Activated effector memory CD4-positive, alpha-beta T cell treated with Interleukin-2 at 50 U/mL for 16 hours (primary cell): ENCODE measurements at regions not wholly inside any gene's neighbourhood (a gene's known extent, or its start where the extent isn't known, plus 50 kb on each side); places are given as distances from the start of the nearest gene placed in this dataset.
"Not testable (repeated sequence)": the region's sequence is repeated elsewhere in the genome, so short reads cannot be mapped to it uniquely, and the experiment has no call there.

Source experiments
- DNase-seq: peaks from one replicate; pipeline ENCODE4 v3.0.0-alpha.2; 2020

GRCh38 chr3:153448151-153448829, 286.3 kb downstream of the RAP2B start:
- no peak for DNase-seq

GRCh38 chr3:153456833-153457545, 295.0 kb downstream of the RAP2B start:
- no peak for DNase-seq

DNA sequence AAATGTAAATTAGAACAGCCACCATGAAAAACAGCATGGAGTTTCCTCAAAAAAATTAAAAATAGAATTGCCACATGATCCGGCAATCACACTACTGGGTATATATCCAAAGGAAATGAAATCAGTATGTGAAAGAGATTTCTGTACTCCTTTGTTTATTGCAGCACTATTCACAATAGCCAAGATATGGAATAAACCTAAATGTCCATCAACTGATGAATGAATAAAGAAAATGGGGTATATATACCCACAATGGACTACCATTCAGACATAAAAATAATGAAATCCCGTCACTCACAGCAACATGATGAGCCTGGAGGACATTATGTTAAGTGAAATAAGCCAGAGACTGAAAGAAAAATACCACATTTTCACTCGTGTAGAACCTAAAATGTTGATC, 296.9 kb downstream of the RAP2B start:
- no peak for DNase-seq

- DNase-seq, result no peak
These were observed 300.5 kb downstream of the RAP2B start for GRCh38 chr3:153462545-153462944.

DNA sequence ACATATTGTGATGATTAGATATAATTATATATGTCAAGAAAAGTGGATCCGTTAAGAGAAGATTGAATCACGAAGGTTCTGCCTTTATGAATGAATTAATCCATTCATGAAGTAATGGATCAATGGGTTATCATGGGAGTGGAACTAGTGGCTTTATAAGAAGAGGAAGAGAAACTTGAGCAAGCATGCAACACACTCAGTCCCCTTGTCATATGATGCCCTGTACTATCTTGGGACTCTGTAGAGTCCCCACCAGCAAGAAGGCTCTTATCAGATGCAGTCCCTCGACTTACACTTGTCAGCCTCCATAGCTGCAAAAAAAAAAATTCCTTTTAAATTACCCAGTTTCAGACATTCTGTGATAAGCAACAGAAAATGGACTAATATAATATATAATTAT, 301.9 kb downstream of the RAP2B start:
- no peak for DNase-seq

DNA sequence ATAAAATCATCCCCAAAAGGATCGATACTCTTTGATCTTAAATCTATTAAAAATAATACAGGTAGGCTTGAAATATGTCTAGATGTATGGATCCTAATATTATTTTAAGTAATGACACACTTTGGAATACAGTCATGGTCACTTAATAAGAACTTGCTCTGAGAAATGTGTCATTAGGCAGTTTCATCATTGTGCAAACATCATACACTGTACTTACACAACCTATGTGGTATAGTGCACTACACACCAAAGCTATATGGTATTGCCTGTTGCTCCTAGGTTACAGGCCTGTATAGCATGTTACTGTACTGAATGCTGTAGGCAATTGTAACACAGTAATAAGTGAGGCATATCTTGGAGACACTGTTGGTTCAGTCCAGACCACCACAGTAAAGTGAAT, 307.1 kb downstream of the RAP2B start:
- no peak for DNase-seq

DNA sequence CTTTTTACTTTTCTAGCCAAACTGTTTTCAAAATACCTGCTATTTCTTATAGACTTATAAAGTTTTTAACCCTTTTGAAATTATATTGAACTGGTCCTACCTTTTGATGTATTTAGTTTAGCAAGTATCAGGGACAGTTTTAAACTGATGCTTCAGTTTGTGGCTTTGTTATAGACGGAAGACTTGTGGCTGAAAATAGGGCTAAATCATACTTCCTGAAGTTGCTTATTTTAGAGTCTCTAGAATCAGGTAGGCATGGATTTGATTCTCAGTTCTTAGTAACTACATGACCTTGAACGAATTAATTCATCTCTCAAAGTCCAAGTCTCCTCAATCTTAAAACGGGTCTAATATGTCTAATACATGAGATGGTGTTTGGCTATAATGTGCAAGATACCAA, 322.8 kb downstream of the RAP2B start:
- DNase-seq, result no peak

DNA sequence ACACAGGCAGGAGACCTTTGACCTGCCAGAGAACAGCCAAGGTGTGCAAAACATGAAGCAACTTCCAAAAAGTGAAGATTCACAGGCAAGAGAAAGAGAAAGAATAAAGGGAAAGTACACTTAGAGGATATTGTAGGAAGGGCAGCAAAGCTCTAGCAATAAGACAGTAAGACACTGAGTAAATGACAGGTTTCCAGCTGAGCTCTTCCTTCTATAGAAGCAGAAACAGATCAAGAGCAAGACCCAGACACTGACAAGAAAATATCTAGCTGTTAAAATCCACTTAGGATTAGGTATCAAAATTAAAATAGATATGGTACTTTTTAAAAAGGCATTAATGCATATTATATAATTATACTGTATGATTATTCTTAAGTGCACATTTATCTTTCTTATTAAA, 333.4 kb downstream of the RAP2B start:
- DNase-seq, result no peak

- DNase-seq, result no peak
These were observed 340.7 kb downstream of the RAP2B start for GRCh38 chr3:153502682-153503081.

- DNase-seq, result no peak
These were observed 341.8 kb downstream of the RAP2B start for GRCh38 chr3:153503873-153504272.

DNA sequence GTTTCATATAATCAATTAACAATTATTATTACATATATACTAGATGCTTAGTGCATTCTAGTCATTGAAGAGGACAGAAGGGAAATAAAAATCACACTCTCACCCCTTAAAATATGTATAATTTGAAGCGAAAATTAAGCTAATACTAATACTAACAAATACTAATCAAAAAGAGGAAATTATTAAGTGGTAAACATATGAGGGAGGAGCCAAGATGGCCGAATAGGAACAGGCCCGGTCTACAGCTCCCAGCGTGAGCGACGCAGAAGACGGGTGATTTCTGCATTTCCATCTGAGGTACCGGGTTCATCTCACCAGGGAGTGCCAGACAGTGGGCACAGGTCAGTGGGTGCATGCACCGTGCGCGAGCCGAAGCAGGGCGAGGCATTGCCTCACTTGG, 344.2 kb downstream of the RAP2B start:
- DNase-seq, result not testable (repeated sequence)

DNA sequence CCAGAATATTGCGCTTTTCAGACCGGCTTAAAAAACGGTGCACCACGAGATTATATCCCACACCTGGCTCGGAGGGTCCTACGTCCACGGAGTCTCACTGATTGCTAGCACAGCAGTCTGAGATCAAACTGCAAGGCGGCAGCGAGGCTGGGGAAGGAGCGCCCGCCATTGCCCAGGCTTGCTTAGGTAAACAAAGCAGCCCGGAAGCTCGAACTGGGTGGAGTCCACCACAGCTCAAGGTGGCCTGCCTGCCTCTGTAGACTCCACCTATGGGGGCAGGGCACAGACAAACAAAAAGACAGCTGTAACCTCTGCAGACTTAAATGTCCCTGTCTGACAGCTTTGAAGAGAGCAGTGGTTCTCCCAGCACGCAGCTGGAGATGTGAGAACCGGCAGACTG, 344.7 kb downstream of the RAP2B start:
- DNase-seq, result not testable (repeated sequence)

DNA sequence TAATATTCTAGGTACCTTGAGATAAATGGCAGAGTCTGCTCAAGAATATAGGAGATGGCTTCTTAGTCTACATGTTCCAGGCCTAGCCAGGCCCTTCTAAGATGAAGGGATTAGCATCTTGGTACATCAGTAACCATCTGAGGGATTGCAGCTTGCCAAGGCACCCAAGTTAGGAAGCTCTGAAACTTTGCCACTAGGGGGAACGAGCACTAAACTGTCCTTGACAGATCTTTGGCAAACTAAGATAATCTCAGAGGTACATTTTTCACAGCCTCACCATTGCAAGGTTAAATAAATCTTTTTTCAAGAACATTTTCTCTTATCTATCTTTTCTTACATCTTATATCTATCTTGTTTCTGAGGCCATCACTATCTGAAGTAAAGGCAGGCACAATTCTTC, 351.2 kb downstream of the RAP2B start:
- DNase-seq, result no peak

DNA sequence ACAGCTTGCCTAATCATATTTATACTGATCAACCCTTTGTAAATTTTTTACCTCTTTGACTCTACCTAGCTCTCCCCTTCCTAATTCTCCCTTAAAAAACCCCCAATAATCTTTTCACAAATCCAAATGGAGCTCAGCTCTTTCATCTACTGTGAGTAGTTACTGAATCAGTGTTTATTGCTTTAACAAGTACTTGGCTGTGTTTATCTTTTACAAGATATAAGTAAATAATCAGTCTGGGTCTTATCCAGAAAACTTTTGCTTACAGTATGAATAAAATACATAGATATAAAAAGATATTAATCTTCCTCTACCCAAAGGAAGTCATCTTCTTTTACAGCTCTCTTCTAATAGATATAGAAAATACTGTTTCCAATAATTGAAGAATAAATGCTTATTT, 366.4 kb downstream of the RAP2B start:
- no peak for DNase-seq

DNA sequence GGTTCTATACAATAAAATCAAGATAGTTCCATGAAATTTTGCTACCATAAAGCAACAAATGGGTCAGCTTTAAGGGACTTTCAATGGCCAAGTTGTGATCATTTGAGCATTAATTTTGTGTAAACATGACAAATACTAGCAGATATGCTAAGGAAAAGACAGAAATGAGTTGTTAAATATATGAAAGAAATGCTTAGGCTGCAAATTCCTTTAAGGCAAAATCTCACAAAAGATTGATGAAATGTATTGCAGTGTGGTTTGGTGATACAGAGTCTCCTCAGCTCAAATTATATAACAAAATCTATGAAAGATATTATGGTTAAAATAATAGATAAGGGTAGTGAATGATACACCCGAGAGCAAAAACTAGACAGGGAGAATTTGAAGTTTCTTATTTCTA, 377.2 kb downstream of the RAP2B start:
- no peak for DNase-seq

DNA sequence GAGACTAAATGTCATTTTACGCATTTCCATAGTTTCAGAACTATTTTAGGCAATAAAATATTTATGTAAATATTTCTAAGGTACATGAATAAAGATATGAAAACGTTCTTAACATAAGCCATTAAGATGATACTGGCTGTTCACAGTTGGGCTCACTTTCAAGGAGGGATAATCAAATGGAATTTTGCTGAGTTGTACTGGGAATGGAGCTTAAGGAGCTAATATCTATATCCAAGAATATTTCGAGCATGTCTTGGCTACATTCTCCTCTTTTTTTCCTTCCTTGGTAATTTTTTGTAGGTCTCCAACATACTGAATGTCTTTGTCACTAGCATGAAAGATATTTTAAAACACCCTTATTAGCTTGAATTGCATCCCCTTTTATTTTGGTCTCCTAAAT, 383.4 kb downstream of the RAP2B start:
- DNase-seq, result no peak

GRCh38 chr3:153547970-153548369, 385.9 kb downstream of the RAP2B start:
- no peak for DNase-seq

DNA sequence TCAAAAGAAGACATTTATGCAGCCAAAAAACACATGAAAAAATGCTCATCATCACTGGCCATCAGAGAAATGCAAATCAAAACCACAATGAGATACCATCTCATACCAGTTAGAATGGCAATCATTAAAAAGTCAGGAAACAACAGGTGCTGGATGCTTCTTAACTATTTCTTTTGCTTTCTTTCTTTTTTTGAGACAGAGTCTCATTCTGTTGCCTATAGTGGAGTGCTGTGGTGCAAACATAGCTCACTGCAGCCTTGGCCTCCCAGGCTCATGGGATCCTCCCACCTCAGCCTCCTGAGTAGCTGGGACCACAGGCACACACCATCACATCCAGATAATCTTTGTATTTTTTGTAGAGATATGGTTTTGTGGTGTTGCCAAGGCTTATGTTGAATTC, 387.7 kb downstream of the RAP2B start:
- DNase-seq, result not testable (repeated sequence)

DNA sequence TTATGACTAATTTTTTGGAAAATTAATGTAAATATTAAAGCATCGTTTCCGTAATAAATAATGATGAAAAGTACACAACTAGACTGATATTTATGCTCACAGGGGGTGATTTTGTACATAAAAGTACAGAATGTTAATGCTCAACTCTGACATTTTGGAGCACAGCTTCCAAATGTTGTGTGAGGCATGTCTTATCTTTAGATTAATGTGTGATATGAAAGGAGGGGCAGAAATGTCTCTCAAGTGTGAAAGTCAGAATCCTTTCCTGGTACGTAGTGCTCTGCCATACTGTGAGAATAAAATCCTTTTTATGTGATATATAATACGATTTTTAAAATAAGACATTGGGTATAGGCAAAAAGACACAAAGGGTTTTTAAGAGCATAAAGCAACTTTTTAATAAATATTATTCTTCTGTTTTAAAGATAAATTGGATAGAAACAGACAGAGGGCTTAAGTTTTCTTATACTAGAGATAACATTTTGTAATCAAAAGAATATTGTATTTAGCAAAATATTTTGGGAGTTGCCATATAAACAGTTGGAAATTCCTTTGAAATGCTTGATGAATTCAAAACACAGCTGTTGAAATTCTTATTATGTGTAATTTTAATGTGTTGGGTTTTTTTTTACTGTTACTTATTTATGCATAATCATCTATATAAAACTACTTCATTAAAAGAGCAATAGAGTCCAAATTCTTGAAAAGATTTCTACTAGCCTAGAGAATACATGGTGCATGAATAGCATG, 389.7 kb downstream of the RAP2B start:
- DNase-seq, result no peak

DNA sequence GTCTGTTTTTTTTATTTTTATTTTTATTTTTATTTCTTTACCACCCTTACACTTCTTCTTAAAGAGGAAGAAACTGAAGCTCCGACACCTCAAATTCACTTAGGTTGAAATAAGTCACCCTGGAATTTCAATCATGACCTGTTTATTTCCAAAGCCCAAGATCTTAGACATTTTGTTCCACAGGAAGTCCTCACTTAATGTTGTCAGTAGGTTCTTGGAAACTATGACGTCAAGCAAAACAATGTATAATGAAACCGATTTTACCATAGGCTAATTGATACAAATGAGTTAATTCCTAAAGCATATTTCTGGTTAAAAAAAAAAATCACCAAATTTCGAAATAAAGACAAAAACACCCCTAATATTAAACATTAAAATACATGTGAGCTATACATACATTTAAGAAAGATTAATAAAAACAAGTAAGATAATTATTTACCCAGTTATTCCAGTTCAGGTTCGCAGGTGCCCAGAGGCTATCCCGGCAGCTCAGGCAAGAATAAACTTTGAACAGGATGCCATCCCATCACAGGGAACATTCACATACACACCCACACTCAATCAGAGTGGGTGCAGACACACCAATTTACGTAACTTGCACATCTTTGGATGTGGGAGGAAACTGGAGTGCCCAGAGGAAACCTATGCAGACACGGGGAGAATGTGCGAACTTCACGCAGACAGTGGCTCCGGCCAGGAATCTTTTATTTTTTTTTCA, 391.0 kb downstream of the RAP2B start:
- DNase-seq, result no peak

- DNase-seq, result no peak
These were observed 391.5 kb downstream of the RAP2B start for GRCh38 chr3:153553605-153553945.

DNA sequence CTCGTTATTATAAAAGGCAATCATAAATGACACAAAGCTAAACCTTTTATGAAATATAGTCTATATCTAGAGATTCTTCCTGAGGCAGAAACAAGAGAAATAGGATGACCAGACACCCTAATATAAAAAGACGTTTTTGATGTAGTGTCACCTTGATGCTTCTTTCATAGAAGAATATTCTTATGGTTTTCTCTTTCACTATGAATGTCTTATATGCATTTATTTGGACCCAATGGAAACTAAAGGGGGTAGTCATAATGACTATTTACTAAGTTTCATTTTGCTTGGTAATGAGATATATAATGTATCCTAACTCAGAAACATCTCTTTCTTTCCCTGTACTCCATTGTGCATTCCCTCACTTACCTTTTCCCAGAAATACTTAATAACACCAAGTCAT, 393.9 kb downstream of the RAP2B start:
- DNase-seq, result no peak

- not testable (repeated sequence) for DNase-seq
These were observed 397.3 kb downstream of the RAP2B start for GRCh38 chr3:153559366-153559765.

- DNase-seq, result no peak
These were observed 405.0 kb downstream of the RAP2B start for GRCh38 chr3:153567011-153567410.
